CD4-positive, alpha-beta T cell (primary cell): ENCODE measurements at regions not wholly inside any gene's neighbourhood (a gene's known extent, or its start where the extent isn't known, plus 50 kb on each side); places are given as distances from the start of the nearest gene placed in this dataset.

ENCODE experiments used
- ATAC-seq: fragments of 200-7000 bp; cut with Tn5 transposase; one replicate; pipeline ENCODE4 v1.10.0; 2022; ENCODE audit warnings: mild to moderate bottlenecking; ENCODE audit not compliant: poor library complexity
- CTCF ChIA-PET: fragments of 350-600 bp; sonication (Branson Sonifier 250); formaldehyde crosslinking; loops from one replicate; lab custom pipeline; 2021; ENCODE audit warnings: antibody characterized with exemption, inconsistent platforms; lab: Charles Lee
- POLR2A ChIA-PET: fragments of 350-600 bp; sonication (Branson Sonifier 250); formaldehyde crosslinking; loops from one replicate; lab custom pipeline; 2021; ENCODE audit warnings: antibody characterized with exemption, inconsistent platforms; lab: Charles Lee
- DNase-seq, 14 experiments: peaks; one replicate each; pipeline ENCODE4 v3.0.0-alpha.2; 2013 to 2020; ENCODE audit warnings: mixed read lengths in 2 of 14
- H3K27ac ChIP-seq, 2 donors: one replicate each; pipeline versions ENCODE4 v1.5.1 to v1.7.0; 2013; ENCODE audit warnings: low read length in 2 of 2, low read depth in 1 of 2, mild to moderate bottlenecking in 1 of 2
- H3K27me3 ChIP-seq, 2 experiments: 1 replicate in 1 of 2; 2 replicates in 1 of 2; pipeline versions ENCODE4 v1.6.1 to v1.7.0; 2013; ENCODE audit warnings: low read length in 2 of 2, control low read depth in 1 of 2, mild to moderate bottlenecking in 1 of 2, moderate library complexity in 1 of 2; ENCODE audit not compliant: insufficient read depth in 2 of 2, control insufficient read depth in 1 of 2
- H3K36me3 ChIP-seq: one replicate; pipeline ENCODE4 v1.6.1; 2013; ENCODE audit warnings: low read length, control low read depth; ENCODE audit not compliant: insufficient read depth
- H3K4me1 ChIP-seq: one replicate; pipeline ENCODE4 v1.6.1; 2013; ENCODE audit warnings: low read length, control low read depth; ENCODE audit not compliant: insufficient read depth
- H3K4me3 ChIP-seq: one replicate; pipeline ENCODE4 v1.5.1; 2013; ENCODE audit warnings: mild to moderate bottlenecking, low read length, moderate library complexity
- H3K9me3 ChIP-seq, 2 experiments: 1 replicate in 1 of 2; 2 replicates in 1 of 2; pipeline versions ENCODE4 v1.6.1 to v1.7.0; 2013; ENCODE audit warnings: low read length in 2 of 2, mild to moderate bottlenecking in 2 of 2, control low read depth in 1 of 2, moderate library complexity in 1 of 2; ENCODE audit not compliant: control insufficient read depth in 1 of 2, insufficient read depth in 1 of 2
- H3K27ac Mint-ChIP-seq: one replicate; pipeline ENCODE4 v1.8.0; 2020; ENCODE audit warnings: mixed read lengths
- H3K27me3 Mint-ChIP-seq: one replicate; pipeline ENCODE4 v1.8.0; 2021; ENCODE audit warnings: mixed read lengths
- H3K36me3 Mint-ChIP-seq: one replicate; pipeline ENCODE4 v1.8.0; 2021; ENCODE audit warnings: low read depth, mixed read lengths
- H3K4me1 Mint-ChIP-seq: one replicate; pipeline ENCODE4 v1.8.0; 2021; ENCODE audit warnings: low read depth, mixed read lengths
- H3K4me3 Mint-ChIP-seq: one replicate; pipeline ENCODE4 v1.8.0; 2020; ENCODE audit warnings: mild to moderate bottlenecking, mixed read lengths
- H3K9me3 Mint-ChIP-seq: one replicate; pipeline ENCODE4 v1.8.0; 2020; ENCODE audit warnings: mixed read lengths
- CTCF ChIP-seq: fragments of 200-600 bp; IDR thresholded peaks from one replicate; pipeline ENCODE4 v1.8.0; 2022; ENCODE audit warnings: antibody characterized with exemption, mild to moderate bottlenecking
- intact Hi-C, 2 experiments: fragments of 100-400 bp; cut with DNase I in 1 of 2; cut with micrococcal nuclease in 1 of 2; formaldehyde crosslinking; loops; one replicate each; pipeline versions ENCODE4 v1.15.1 to v1.9.0; 2023 to 2025; cut with DNase I, micrococcal nuclease

GRCh38 chr6:91453224-91453878, 866.5 kb upstream of the MAP3K7 start:
- Histone ChIP-seq H3K9me3 (no peaks in the 10 kb centered on the region), H3K4me3 (no peak overlapping the region), H3K27ac (no peak overlapping the region), H3K36me3 (no peaks in the 10 kb centered on the region), H3K27me3 (no peaks in the 10 kb centered on the region), H3K4me1 (no peaks in the 10 kb centered on the region)
- CTCF ChIA-PET, result no interaction called here
- Mint-ChIP-seq H3K4me3 (no peak overlapping the region), H3K27ac (no peak overlapping the region), H3K36me3 (no peaks in the 10 kb centered on the region), H3K9me3 (no peaks in the 10 kb centered on the region), H3K27me3 (no peaks in the 10 kb centered on the region), H3K4me1 (no peaks in the 10 kb centered on the region)
- intact Hi-C loops, result no loop called here
- POLR2A ChIA-PET, result no interaction called here
- TF ChIP-seq CTCF, result no peak
- ATAC-seq (no peak), DNase-seq (no peak)

- ChIA-PET CTCF (no interaction called here), POLR2A (no interaction called here)
- no peaks in the 10 kb centered on the region for H3K36me3 Mint-ChIP-seq
- no peak overlapping the region for H3K27ac Mint-ChIP-seq
- H3K4me1 Mint-ChIP-seq, result no peaks in the 10 kb centered on the region
- H3K4me1 ChIP-seq, result no peaks in the 10 kb centered on the region
- H3K27me3 Mint-ChIP-seq, result no peaks in the 10 kb centered on the region
- DNase-seq (no peak), ATAC-seq (no peak)
- no peaks in the 10 kb centered on the region for H3K9me3 Mint-ChIP-seq
- intact Hi-C loops, result no loop called here
- TF ChIP-seq CTCF, result no peak
- H3K4me3 Mint-ChIP-seq, result no peak overlapping the region
- no peak overlapping the region for H3K27ac ChIP-seq
- H3K36me3 ChIP-seq, result no peaks in the 10 kb centered on the region
- H3K27me3 ChIP-seq, result no peaks in the 10 kb centered on the region
- H3K9me3 ChIP-seq, result no peaks in the 10 kb centered on the region
- no peak overlapping the region for H3K4me3 ChIP-seq
Measured at GRCh38 chr6:91449539-91449938, 862.7 kb upstream of the MAP3K7 start.

- H3K36me3 ChIP-seq, result no peaks in the 10 kb centered on the region
- no peaks in the 10 kb centered on the region for H3K4me1 ChIP-seq
- H3K4me1 Mint-ChIP-seq, result no peaks in the 10 kb centered on the region
- no peaks in the 10 kb centered on the region for H3K27me3 Mint-ChIP-seq
- ChIA-PET CTCF (no interaction called here), POLR2A (no interaction called here)
- H3K4me3 ChIP-seq, result no peak overlapping the region
- intact Hi-C loops, result no loop called here
- no peak for TF ChIP-seq CTCF
- H3K9me3 ChIP-seq, result no peaks in the 10 kb centered on the region
- H3K9me3 Mint-ChIP-seq, result peaks cover 5% of the 10 kb centered on the region
- no peak for DNase-seq
- no peak overlapping the region for H3K27ac ChIP-seq
- no peaks in the 10 kb centered on the region for H3K36me3 Mint-ChIP-seq
- H3K27ac Mint-ChIP-seq, result no peak overlapping the region
- H3K4me3 Mint-ChIP-seq, result no peak overlapping the region
- no peaks in the 10 kb centered on the region for H3K27me3 ChIP-seq
- no peak for ATAC-seq
Measured at GRCh38 chr6:91447530-91448254, 860.8 kb upstream of the MAP3K7 start.
